ENCODE measurements at regions not wholly inside any gene's neighbourhood (a gene's known extent, or its start where the extent isn't known, plus 50 kb on each side); places are given as distances from the start of the nearest gene placed in this dataset.

- WGBS, 2 experiments (ENCODE audit: extremely low coverage in 1 of 2, insufficient coverage in 1 of 2, insufficient read length in 1 of 2, insufficient replicate concordance in 2 of 2, low coverage in 1 of 2, low lambda C conversion rate in 2 of 2, missing lambda C conversion rate in 1 of 2): 98% methylated on average over 8 of the region's 8 CpGs; no CpG with 5 or more reads in 1 of the 2 experiments
- Histone ChIP-seq H3K4me3 (ENCODE audit: extremely low read depth in 1 of 4, insufficient read depth in 2 of 4, low read depth in 3 of 4, low read length in 4 of 4) (no peak overlapping the region), H3K4ac (replicated peaks; ENCODE audit: insufficient read length, low read depth, low read length) (no peak overlapping the region), H3K9me3 (ENCODE audit: insufficient read depth in 2 of 2, low read depth in 1 of 2, low read length in 1 of 2) (no peaks in the 10 kb centered on the region; a peak in 1 of 4 replicates), H3K4me1 (replicated peaks in 1 of 4; ENCODE audit: control insufficient read depth in 3 of 4, insufficient read depth in 4 of 4, low read length in 3 of 4) (peaks cover 0 to 5% (median 0%) of the 10 kb centered on the region in 4 experiments; a peak in 1 of 7 replicates), H3K27me3 (replicated peaks in 1 of 4; ENCODE audit: control insufficient read depth in 3 of 4, extremely low read depth in 1 of 4, insufficient read depth in 3 of 4, low read length in 3 of 4) (no peaks in the 10 kb centered on the region), H3K18ac (ENCODE audit: extremely low read depth, low read length) (no peak overlapping the region), H3K79me2 (ENCODE audit: control insufficient read depth in 1 of 2, insufficient read depth in 2 of 2, low read length in 2 of 2) (no peaks in the 10 kb centered on the region), H2AK5ac (ENCODE audit: low read depth, low read length) (no peak overlapping the region), H3K79me1 (ENCODE audit: low read depth, low read length) (no peaks in the 10 kb centered on the region), H2BK20ac (ENCODE audit: low read length) (no peak overlapping the region), H2BK120ac (replicated peaks; ENCODE audit: low read depth, low read length) (no peak overlapping the region), H4K5ac (ENCODE audit: insufficient read length, low read depth, low read length) (no peak overlapping the region), H2BK5ac (ENCODE audit: low read depth, low read length) (no peak overlapping the region), H3K23me2 (ENCODE audit: low read depth, low read length) (no peaks in the 10 kb centered on the region), H3K56ac (replicated peaks; ENCODE audit: insufficient read length, low read depth, low read length) (no peak overlapping the region), H3K27ac (ENCODE audit: low read depth, low read length) (no peak overlapping the region), H2BK12ac (ENCODE audit: low read depth, low read length) (no peak overlapping the region), H4K20me1 (replicated peaks in 1 of 2; ENCODE audit: control insufficient read depth in 1 of 2, insufficient read depth in 2 of 2, low read length in 2 of 2) (no peaks in the 10 kb centered on the region), H2AFZ (ENCODE audit: low read length) (no peak overlapping the region), H3K23ac (ENCODE audit: insufficient read length) (no peak overlapping the region), H4K8ac (ENCODE audit: extremely low read depth, insufficient read depth, low read length) (no peak overlapping the region), H3K4me2 (ENCODE audit: insufficient read depth in 1 of 2, low read depth in 2 of 2, low read length in 2 of 2) (no peak overlapping the region), H3K14ac (ENCODE audit: insufficient read length) (no peak overlapping the region), H2BK15ac (ENCODE audit: low read length) (no peak overlapping the region), H3K36me3 (ENCODE audit: control insufficient read depth in 2 of 4, insufficient read depth in 4 of 4, low read length in 3 of 4) (no peaks in the 10 kb centered on the region), H3K9ac (replicated peaks in 1 of 4; ENCODE audit: extremely low read depth in 1 of 4, low read depth in 3 of 4, low read length in 3 of 4) (no peak overlapping the region), H4K91ac (replicated peaks; ENCODE audit: insufficient read length, low read length) (no peak overlapping the region)
- CTCF ChIA-PET (ENCODE audit: partially characterized antibody): interaction anchor here (0.8 kb wide), 1 partner anchor 543 kb away, joined by 3 read pairs; no protein-coding TSS in a partner anchor
- POLR2A ChIA-PET (ENCODE audit: partially characterized antibody): no interaction called here
- DNase-seq (ENCODE audit: low read depth in 1 of 2, low spot score in 2 of 2) (no peak), FAIRE-seq (no peak)
- TF ChIP-seq ASH2L (IDR thresholded peaks at IDR 0.05; ENCODE audit: low read length): no peak
- no peak for TF ChIP-seq CTCF (IDR thresholded peaks at IDR 0.05; ENCODE audit: control extremely low read depth in 1 of 3, insufficient read depth in 1 of 3, low read depth in 1 of 3, low read length in 3 of 3)
- TF ChIP-seq TAF1 (IDR thresholded peaks at IDR 0.05; ENCODE audit: low read depth, low read length): no peak
- no peak for TF ChIP-seq RXRA (IDR thresholded peaks at IDR 0.05; ENCODE audit: insufficient read depth, low read depth, low read length)
- no peak for TF ChIP-seq KDM4A (IDR thresholded peaks at IDR 0.05; ENCODE audit: low read depth, low read length, severe bottlenecking)
- TF ChIP-seq TBP (IDR thresholded peaks at IDR 0.05; ENCODE audit: low read depth, low read length): no peak
- no peak for TF ChIP-seq EGR1 (IDR thresholded peaks at IDR 0.05; ENCODE audit: borderline replicate concordance, low read depth, low read length)
Measured at GRCh38 chr6:115001731-115002350, 659.0 kb upstream of the HS3ST5 start.
